Smooth muscle cell (in vitro differentiated cells): ENCODE measurements at regions not wholly inside any gene's neighbourhood (a gene's known extent, or its start where the extent isn't known, plus 50 kb on each side); places are given as distances from the start of the nearest gene placed in this dataset.

ENCODE experiments used
- DNase-seq: peaks from one replicate; lab custom pipeline; 2025; ENCODE audit not compliant: unreplicated experiment; lab: John Stamatoyannopoulos, UW
- H2AFZ ChIP-seq: fragments of 200-600 bp; sonication (generic); 2 replicates; pipeline ENCODE4 v1.6.0; 2016; ENCODE audit warnings: antibody characterized with exemption, low read depth, mild to moderate bottlenecking
- H3F3A ChIP-seq: fragments of 200-600 bp; sonication (generic); 2 replicates; pipeline ENCODE4 v1.6.0; 2017; ENCODE audit warnings: antibody characterized with exemption, low read depth
- H3K27ac ChIP-seq: fragments of 200-600 bp; sonication (generic); 2 replicates; pipeline ENCODE4 v1.5.1; 2016; ENCODE audit warnings: low read depth, mild to moderate bottlenecking
- H3K27me3 ChIP-seq: fragments of 200-600 bp; sonication (generic); 2 replicates; pipeline ENCODE4 v1.6.1; 2016; ENCODE audit warnings: low read depth, mild to moderate bottlenecking
- H3K36me3 ChIP-seq: fragments of 200-600 bp; sonication (generic); 2 replicates; pipeline ENCODE4 v1.5.1; 2016; ENCODE audit warnings: low read depth
- H3K4me1 ChIP-seq: fragments of 200-600 bp; sonication (generic); 2 replicates; pipeline ENCODE4 v1.5.1; 2016; ENCODE audit warnings: low read depth
- H3K4me2 ChIP-seq: fragments of 200-600 bp; sonication (generic); 2 replicates; pipeline ENCODE4 v1.6.0; 2016; ENCODE audit warnings: mild to moderate bottlenecking
- H3K4me3 ChIP-seq: fragments of 200-600 bp; sonication (generic); 2 replicates; pipeline ENCODE4 v1.5.1; 2016; ENCODE audit warnings: mild to moderate bottlenecking
- H3K79me2 ChIP-seq: fragments of 200-600 bp; sonication (generic); 2 replicates; pipeline ENCODE4 v1.6.0; 2016; ENCODE audit warnings: low read depth, mild to moderate bottlenecking
- H3K9ac ChIP-seq: fragments of 200-600 bp; sonication (generic); 2 replicates; pipeline ENCODE4 v1.6.0; 2016; ENCODE audit warnings: low read depth
- H3K9me3 ChIP-seq: fragments of 200-600 bp; sonication (generic); replicated peaks from 2 replicates; pipeline ENCODE4 v1.5.1; 2016; ENCODE audit warnings: low read depth
- H4K20me1 ChIP-seq: fragments of 200-600 bp; sonication (generic); 2 replicates; pipeline ENCODE4 v1.6.0; 2016; ENCODE audit warnings: low read depth
- WGBS: methylation state at CpG from one replicate; pipeline ENCODE4 v1.1.7; 2016; ENCODE audit warnings: low lambda C conversion rate; 5-methylcytosine and 5-hydroxymethylcytosine counted together
- TF ChIP-seq, protein P1 (sequence below): fragments of 200-600 bp; sonication (generic); IDR thresholded peaks from 2 replicates; pipeline ENCODE4 v1.5.1; 2017; ENCODE audit warnings: borderline replicate concordance, mild to moderate bottlenecking, antibody characterized with exemption; ENCODE audit not compliant: insufficient read depth, poor library complexity, severe bottlenecking

DNA sequence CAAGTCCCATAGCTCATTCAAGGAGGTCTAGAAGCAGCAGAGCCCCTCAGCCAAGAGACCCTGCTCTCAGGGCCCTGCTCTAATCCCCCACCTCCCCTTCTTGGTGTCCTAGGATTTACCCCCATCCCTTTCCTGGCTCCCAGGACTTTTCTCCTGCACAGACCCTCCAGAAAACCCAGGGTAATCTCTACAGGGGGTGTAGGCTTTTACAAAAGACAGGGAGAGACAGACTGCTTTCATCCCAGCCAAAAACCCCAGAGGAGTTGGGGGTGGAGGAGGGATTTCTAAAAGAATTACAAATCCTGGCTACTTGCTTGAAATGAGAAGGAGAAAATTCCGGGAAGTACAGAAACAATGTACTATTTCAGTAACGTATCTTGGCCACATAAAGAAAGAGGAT lies 133.3 kb downstream of the TNFSF13B start:
- H3K79me2 ChIP-seq: no peaks in the 10 kb centered on the region
- 82% methylated on average over 2 of the region's 2 CpGs for WGBS
- H3K9ac ChIP-seq: no peak overlapping the region
- no peaks in the 10 kb centered on the region for H4K20me1 ChIP-seq
- no peak overlapping the region for H3K4me3 ChIP-seq
- TF ChIP-seq, protein P1, sequence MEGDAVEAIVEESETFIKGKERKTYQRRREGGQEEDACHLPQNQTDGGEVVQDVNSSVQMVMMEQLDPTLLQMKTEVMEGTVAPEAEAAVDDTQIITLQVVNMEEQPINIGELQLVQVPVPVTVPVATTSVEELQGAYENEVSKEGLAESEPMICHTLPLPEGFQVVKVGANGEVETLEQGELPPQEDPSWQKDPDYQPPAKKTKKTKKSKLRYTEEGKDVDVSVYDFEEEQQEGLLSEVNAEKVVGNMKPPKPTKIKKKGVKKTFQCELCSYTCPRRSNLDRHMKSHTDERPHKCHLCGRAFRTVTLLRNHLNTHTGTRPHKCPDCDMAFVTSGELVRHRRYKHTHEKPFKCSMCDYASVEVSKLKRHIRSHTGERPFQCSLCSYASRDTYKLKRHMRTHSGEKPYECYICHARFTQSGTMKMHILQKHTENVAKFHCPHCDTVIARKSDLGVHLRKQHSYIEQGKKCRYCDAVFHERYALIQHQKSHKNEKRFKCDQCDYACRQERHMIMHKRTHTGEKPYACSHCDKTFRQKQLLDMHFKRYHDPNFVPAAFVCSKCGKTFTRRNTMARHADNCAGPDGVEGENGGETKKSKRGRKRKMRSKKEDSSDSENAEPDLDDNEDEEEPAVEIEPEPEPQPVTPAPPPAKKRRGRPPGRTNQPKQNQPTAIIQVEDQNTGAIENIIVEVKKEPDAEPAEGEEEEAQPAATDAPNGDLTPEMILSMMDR: no peak
- no peak overlapping the region for H3K4me2 ChIP-seq
- no peak overlapping the region for H2AFZ ChIP-seq
- no peaks in the 10 kb centered on the region for H3K36me3 ChIP-seq
- peaks cover 4% of the 10 kb centered on the region for H3K4me1 ChIP-seq
- H3F3A ChIP-seq: no peaks in the 10 kb centered on the region
- H3K27me3 ChIP-seq: no peaks in the 10 kb centered on the region
- H3K27ac ChIP-seq: no peak overlapping the region
- H3K9me3 ChIP-seq: no peaks in the 10 kb centered on the region
- no peak for DNase-seq

DNA sequence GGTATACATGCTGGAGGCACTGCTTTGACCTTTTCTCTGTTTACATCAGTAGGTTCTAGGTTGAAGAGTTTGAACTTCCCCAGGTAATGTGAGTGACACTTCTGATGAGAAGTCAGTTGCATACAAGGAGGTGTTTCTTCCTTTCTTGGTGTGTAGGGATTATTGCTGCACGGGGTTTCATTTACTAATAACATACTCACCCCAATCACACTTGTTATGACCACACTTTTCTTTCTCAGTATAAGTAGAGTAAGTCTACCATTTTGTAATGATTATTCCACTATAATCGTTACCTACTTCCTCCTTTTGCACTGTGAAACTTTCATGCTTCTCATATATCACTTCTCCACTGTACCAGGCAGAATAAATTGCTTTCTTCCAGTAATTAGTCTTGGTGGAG lies 138.0 kb downstream of the TNFSF13B start:
- TF ChIP-seq, protein P1: no peak
- H3K4me1 ChIP-seq: peaks cover 4% of the 10 kb centered on the region
- no peak for DNase-seq
- no peak overlapping the region for H3K4me3 ChIP-seq
- H3F3A ChIP-seq: no peaks in the 10 kb centered on the region
- no peaks in the 10 kb centered on the region for H3K36me3 ChIP-seq
- H3K79me2 ChIP-seq: no peaks in the 10 kb centered on the region
- H3K27ac ChIP-seq: no peak overlapping the region
- no peaks in the 10 kb centered on the region for H3K27me3 ChIP-seq
- H3K9ac ChIP-seq: no peak overlapping the region
- H4K20me1 ChIP-seq: no peaks in the 10 kb centered on the region
- WGBS: 78% methylated on average over 2 of the region's 2 CpGs
- no peak overlapping the region for H3K4me2 ChIP-seq
- no peak overlapping the region for H2AFZ ChIP-seq
- H3K9me3 ChIP-seq: no peaks in the 10 kb centered on the region

DNA sequence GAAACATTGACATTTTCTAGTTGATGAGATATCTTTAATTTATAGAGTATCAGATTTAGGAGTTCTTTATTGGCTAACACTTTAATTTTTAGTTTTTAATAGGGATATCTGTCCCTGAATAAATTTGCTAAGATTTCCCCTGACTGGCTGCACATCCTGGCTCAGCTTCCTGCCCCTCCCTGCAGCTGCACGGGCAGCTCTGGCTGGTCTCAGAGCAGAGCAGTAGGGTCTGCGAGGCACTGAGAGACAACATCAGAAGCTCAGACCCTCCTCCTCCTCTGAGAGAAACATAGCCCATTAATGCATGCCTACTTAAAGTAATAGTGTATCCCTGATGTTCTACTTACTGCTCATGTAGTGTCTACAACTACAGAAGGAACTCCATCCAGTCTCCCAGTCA lies 139.2 kb downstream of the TNFSF13B start:
- Histone ChIP-seq H2AFZ (no peak overlapping the region), H3K9me3 (no peaks in the 10 kb centered on the region), H3K4me2 (no peak overlapping the region), H3K4me3 (no peak overlapping the region), H3K27me3 (no peaks in the 10 kb centered on the region), H3K9ac (no peak overlapping the region), H4K20me1 (no peaks in the 10 kb centered on the region), H3K36me3 (no peaks in the 10 kb centered on the region), H3K4me1 (no peaks in the 10 kb centered on the region), H3K27ac (no peak overlapping the region), H3K79me2 (no peaks in the 10 kb centered on the region), H3F3A (no peaks in the 10 kb centered on the region)
- TF ChIP-seq, protein P1: no peak
- WGBS: 66% methylated on average over 2 of the region's 2 CpGs
- DNase-seq: no peak

DNA sequence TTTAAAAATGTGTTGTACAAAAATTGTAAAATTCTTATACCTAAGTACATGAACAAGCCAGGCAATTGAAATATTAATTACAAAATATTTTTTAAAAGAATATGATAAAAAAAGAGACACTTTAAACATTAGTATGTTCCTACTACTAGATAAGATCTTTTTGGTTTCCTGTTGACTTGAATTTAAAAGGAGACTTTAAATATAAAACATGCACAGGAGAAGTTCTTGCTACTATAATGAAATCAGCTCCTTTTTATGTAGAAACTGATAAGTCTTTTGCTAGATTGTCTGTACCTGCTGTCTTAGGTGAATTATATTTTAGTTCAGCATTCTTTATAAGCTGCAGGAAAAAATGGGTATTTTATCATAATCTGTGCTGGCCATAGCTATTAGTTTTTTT lies 140.2 kb downstream of the TNFSF13B start:
- Histone ChIP-seq H3K9me3 (no peaks in the 10 kb centered on the region), H4K20me1 (no peaks in the 10 kb centered on the region), H3K4me2 (no peak overlapping the region), H3K27me3 (no peaks in the 10 kb centered on the region), H2AFZ (no peak overlapping the region), H3K27ac (no peak overlapping the region), H3K9ac (no peak overlapping the region), H3K4me1 (no peaks in the 10 kb centered on the region), H3F3A (no peaks in the 10 kb centered on the region), H3K36me3 (no peaks in the 10 kb centered on the region), H3K4me3 (no peak overlapping the region), H3K79me2 (no peaks in the 10 kb centered on the region)
- DNase-seq: no peak
- TF ChIP-seq, protein P1: no peak
